GM12891 (cell line): ENCODE measurements at regions not wholly inside any gene's neighbourhood (a gene's known extent, or its start where the extent isn't known, plus 50 kb on each side); places are given as distances from the start of the nearest gene placed in this dataset.

Experiments used
- POLR2A ChIP-seq: IDR thresholded peaks from 2 replicates; pipeline ENCODE4 v1.6.1; 2011; ENCODE audit warnings: low read depth, low read length, control low read depth
- TAF1 ChIP-seq: IDR thresholded peaks from 2 replicates; pipeline ENCODE4 v1.6.1; 2011; ENCODE audit warnings: low read depth, low read length, control low read depth

DNA sequence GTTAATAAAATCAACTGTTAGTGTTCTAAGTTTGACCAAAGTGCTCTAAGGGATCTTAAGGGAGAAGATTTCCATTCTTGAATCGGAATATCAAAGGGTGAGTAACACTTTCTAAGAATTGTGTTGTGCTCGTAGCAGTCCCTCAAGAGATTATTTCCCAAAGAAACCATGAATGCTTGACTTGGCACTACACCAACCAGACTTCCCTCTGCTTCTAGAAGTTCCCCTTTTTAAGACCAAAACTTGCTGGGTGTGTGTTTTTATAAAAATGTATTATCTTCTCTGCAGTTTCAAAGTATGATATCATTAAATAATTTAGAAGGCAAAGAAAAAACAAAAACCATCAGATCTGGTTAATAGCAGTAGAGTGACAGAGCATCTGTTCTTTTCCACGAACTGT is 522.0 kb upstream of the FAM98A start:
- no peak for TF ChIP-seq POLR2A
- TF ChIP-seq TAF1 = no peak
